ENCODE measurements at regions not wholly inside any gene's neighbourhood (a gene's known extent, or its start where the extent isn't known, plus 50 kb on each side); places are given as distances from the start of the nearest gene placed in this dataset.

GRCh38 chr7:109476409-109476808 lies 906.7 kb downstream of the DNAJB9 start:
- Histone ChIP-seq H3K9me3 (ENCODE audit: control insufficient read depth in 4 of 4, low read length in 3 of 4) (no peaks in the 10 kb centered on the region), H3K9ac (ENCODE audit: low read depth in 1 of 2, low read length in 2 of 2) (no peak overlapping the region), H3K27me3 (ENCODE audit: control insufficient read depth in 4 of 4, insufficient read depth in 4 of 4, low read length in 3 of 4) (peaks cover 0 to 2% (median 0%) of the 10 kb centered on the region in 4 donors), H3K36me3 (ENCODE audit: control insufficient read depth in 4 of 4, insufficient read depth in 3 of 4, low read depth in 1 of 4, low read length in 3 of 4) (no peaks in the 10 kb centered on the region), H3K4me1 (ENCODE audit: control insufficient read depth in 4 of 4, insufficient read depth in 4 of 4, low read length in 3 of 4) (no peaks in the 10 kb centered on the region), H3K4me3 (ENCODE audit: low read depth in 1 of 3, low read length in 3 of 3) (no peak overlapping the region), H3K27ac (ENCODE audit: low read depth in 1 of 2, low read length in 2 of 2) (no peak overlapping the region)
- WGBS, result 74% methylated on average over 3 of the region's 3 CpGs
- no peak for DNase-seq (ENCODE audit: low spot score)
- TF ChIP-seq GABPA (IDR thresholded peaks at IDR 0.05 in 1 of 2, conservative IDR thresholded peaks at IDR 0.05 in 1 of 2) (no peak), EGR1 (IDR thresholded peaks at IDR 0.05; ENCODE audit: low read depth in 2 of 2) (no peak), MAX (IDR thresholded peaks at IDR 0.05) (no peak), REST (IDR thresholded peaks at IDR 0.05) (no peak), HNF4A (conservative IDR thresholded peaks at IDR 0.05) (no peak), FOXA1 (IDR thresholded peaks at IDR 0.05) (no peak), RAD21 (IDR thresholded peaks at IDR 0.05) (no peak), FOXA2 (IDR thresholded peaks at IDR 0.05) (no peak), NR2F2 (IDR thresholded peaks at IDR 0.05) (no peak), RXRA (IDR thresholded peaks at IDR 0.05) (no peak), SP1 (IDR thresholded peaks at IDR 0.05) (no peak), TAF1 (conservative IDR thresholded peaks at IDR 0.05) (no peak), JUND (IDR thresholded peaks at IDR 0.05) (no peak), YY1 (IDR thresholded peaks at IDR 0.05) (no peak), HNF4G (IDR thresholded peaks at IDR 0.05) (no peak)
- TF ChIP-seq, protein P1, sequence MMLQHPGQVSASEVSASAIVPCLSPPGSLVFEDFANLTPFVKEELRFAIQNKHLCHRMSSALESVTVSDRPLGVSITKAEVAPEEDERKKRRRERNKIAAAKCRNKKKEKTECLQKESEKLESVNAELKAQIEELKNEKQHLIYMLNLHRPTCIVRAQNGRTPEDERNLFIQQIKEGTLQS (IDR thresholded peaks at IDR 0.05), result no peak
- TF ChIP-seq, protein P2, sequence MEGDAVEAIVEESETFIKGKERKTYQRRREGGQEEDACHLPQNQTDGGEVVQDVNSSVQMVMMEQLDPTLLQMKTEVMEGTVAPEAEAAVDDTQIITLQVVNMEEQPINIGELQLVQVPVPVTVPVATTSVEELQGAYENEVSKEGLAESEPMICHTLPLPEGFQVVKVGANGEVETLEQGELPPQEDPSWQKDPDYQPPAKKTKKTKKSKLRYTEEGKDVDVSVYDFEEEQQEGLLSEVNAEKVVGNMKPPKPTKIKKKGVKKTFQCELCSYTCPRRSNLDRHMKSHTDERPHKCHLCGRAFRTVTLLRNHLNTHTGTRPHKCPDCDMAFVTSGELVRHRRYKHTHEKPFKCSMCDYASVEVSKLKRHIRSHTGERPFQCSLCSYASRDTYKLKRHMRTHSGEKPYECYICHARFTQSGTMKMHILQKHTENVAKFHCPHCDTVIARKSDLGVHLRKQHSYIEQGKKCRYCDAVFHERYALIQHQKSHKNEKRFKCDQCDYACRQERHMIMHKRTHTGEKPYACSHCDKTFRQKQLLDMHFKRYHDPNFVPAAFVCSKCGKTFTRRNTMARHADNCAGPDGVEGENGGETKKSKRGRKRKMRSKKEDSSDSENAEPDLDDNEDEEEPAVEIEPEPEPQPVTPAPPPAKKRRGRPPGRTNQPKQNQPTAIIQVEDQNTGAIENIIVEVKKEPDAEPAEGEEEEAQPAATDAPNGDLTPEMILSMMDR (IDR thresholded peaks at IDR 0.05; ENCODE audit: low read depth, low read length, missing input control), result no peak
- TF ChIP-seq, protein P3, sequence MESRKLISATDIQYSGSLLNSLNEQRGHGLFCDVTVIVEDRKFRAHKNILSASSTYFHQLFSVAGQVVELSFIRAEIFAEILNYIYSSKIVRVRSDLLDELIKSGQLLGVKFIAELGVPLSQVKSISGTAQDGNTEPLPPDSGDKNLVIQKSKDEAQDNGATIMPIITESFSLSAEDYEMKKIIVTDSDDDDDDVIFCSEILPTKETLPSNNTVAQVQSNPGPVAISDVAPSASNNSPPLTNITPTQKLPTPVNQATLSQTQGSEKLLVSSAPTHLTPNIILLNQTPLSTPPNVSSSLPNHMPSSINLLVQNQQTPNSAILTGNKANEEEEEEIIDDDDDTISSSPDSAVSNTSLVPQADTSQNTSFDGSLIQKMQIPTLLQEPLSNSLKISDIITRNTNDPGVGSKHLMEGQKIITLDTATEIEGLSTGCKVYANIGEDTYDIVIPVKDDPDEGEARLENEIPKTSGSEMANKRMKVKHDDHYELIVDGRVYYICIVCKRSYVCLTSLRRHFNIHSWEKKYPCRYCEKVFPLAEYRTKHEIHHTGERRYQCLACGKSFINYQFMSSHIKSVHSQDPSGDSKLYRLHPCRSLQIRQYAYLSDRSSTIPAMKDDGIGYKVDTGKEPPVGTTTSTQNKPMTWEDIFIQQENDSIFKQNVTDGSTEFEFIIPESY (IDR thresholded peaks at IDR 0.05), result no peak

All from liver (tissue), 8 donors.